Endothelial cell of umbilical vein (primary cell): ENCODE measurements at regions not wholly inside any gene's neighbourhood (a gene's known extent, or its start where the extent isn't known, plus 50 kb on each side); places are given as distances from the start of the nearest gene placed in this dataset.

Experiments used
- CTCF ChIP-seq, 2 donors: IDR thresholded peaks; 1 replicate in 1 of 2; 2 replicates in 1 of 2; pipeline ENCODE4 v1.5.1; 2011; ENCODE audit warnings: low read length in 2 of 2, mild to moderate bottlenecking in 2 of 2, moderate library complexity in 2 of 2, control low read depth in 1 of 2, inconsistent platforms in 1 of 2, low read depth in 1 of 2; ENCODE audit not compliant: insufficient read depth in 1 of 2; ENCODE audit errors: extremely low read depth in 1 of 2
- EZH2 ChIP-seq: IDR thresholded peaks from 2 replicates; pipeline ENCODE4 v1.6.1; 2012; ENCODE audit warnings: borderline replicate concordance, low read depth, mild to moderate bottlenecking, moderate library complexity, low read length, inconsistent platforms; ENCODE audit not compliant: severe bottlenecking
- GATA2 ChIP-seq: IDR thresholded peaks from 2 replicates; pipeline ENCODE4 v1.7.0; 2011; ENCODE audit warnings: low read depth, mild to moderate bottlenecking, moderate library complexity, mixed read lengths, low read length; ENCODE audit not compliant: insufficient read length, insufficient read depth
- POLR2A ChIP-seq: IDR thresholded peaks from 2 replicates; pipeline ENCODE4 v1.6.1; 2012; ENCODE audit warnings: low read depth, mild to moderate bottlenecking, control low read depth, low read length
- POLR2AphosphoS5 ChIP-seq: IDR thresholded peaks from 2 replicates; pipeline ENCODE4 v1.6.1; 2012; ENCODE audit warnings: low read depth, mild to moderate bottlenecking, control low read depth, low read length, moderate library complexity; ENCODE audit not compliant: insufficient read depth
- TF ChIP-seq, protein P1 (sequence below): IDR thresholded peaks from 2 replicates; pipeline ENCODE4 v1.6.1; 2011; ENCODE audit not compliant: insufficient read depth, insufficient read length

DNA sequence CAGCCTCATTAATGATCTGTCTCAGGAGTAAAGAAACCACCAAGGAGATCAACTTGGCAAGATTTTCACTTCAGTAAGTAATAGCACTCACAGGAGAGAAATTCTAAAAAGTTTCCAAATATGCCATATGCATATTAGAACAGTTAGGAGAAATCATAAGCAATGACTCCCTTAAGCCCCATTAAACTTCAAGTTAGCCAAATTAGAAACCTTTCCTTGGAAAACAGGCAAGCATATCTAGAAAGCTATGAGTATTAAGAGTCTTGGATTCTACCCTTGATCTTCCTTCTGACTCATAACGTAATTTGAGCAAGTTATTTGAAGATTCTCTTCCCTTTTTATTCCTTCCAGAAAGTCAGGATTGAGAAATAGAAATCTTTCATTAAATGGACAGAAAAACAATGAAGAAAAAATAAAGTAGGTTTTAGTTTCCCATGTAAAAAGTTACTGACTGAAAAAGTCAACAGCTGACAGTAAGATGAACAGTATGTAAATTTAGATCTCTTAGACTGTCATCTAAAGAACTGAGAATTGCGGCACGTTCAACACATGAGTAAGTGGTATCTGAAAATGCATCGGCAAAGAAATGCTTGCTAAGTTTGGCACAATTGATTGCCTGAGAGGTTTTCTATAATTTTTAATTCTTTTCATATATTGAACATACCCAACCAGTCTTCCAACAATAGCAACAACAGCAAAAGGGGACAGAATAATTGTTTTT is 565.7 kb upstream of the FTMT start:
- no peak for TF ChIP-seq POLR2A
- no peak for TF ChIP-seq CTCF (IDR thresholded peaks at IDR 0.05; ENCODE audit: extremely low read depth in 1 of 2, insufficient read depth in 1 of 2, low read depth in 1 of 2, low read length in 2 of 2)
- no peak for TF ChIP-seq POLR2AphosphoS5
- TF ChIP-seq, protein P1, sequence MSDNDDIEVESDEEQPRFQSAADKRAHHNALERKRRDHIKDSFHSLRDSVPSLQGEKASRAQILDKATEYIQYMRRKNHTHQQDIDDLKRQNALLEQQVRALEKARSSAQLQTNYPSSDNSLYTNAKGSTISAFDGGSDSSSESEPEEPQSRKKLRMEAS = no peak
- no peak for TF ChIP-seq EZH2
- TF ChIP-seq GATA2 = no peak
